Smooth muscle cell (in vitro differentiated cells): ENCODE measurements at regions not wholly inside any gene's neighbourhood (a gene's known extent, or its start where the extent isn't known, plus 50 kb on each side); places are given as distances from the start of the nearest gene placed in this dataset.

Experiments used
- DNase-seq: peaks from one replicate; lab custom pipeline; 2025; ENCODE audit not compliant: unreplicated experiment; lab: John Stamatoyannopoulos, UW
- H2AFZ ChIP-seq: fragments of 200-600 bp; sonication (generic); 2 replicates; pipeline ENCODE4 v1.6.0; 2016; ENCODE audit warnings: antibody characterized with exemption, low read depth, mild to moderate bottlenecking
- H3F3A ChIP-seq: fragments of 200-600 bp; sonication (generic); 2 replicates; pipeline ENCODE4 v1.6.0; 2017; ENCODE audit warnings: antibody characterized with exemption, low read depth
- H3K27ac ChIP-seq: fragments of 200-600 bp; sonication (generic); 2 replicates; pipeline ENCODE4 v1.5.1; 2016; ENCODE audit warnings: low read depth, mild to moderate bottlenecking
- H3K27me3 ChIP-seq: fragments of 200-600 bp; sonication (generic); 2 replicates; pipeline ENCODE4 v1.6.1; 2016; ENCODE audit warnings: low read depth, mild to moderate bottlenecking
- H3K36me3 ChIP-seq: fragments of 200-600 bp; sonication (generic); 2 replicates; pipeline ENCODE4 v1.5.1; 2016; ENCODE audit warnings: low read depth
- H3K4me1 ChIP-seq: fragments of 200-600 bp; sonication (generic); 2 replicates; pipeline ENCODE4 v1.5.1; 2016; ENCODE audit warnings: low read depth
- H3K4me2 ChIP-seq: fragments of 200-600 bp; sonication (generic); 2 replicates; pipeline ENCODE4 v1.6.0; 2016; ENCODE audit warnings: mild to moderate bottlenecking
- H3K4me3 ChIP-seq: fragments of 200-600 bp; sonication (generic); 2 replicates; pipeline ENCODE4 v1.5.1; 2016; ENCODE audit warnings: mild to moderate bottlenecking
- H3K79me2 ChIP-seq: fragments of 200-600 bp; sonication (generic); 2 replicates; pipeline ENCODE4 v1.6.0; 2016; ENCODE audit warnings: low read depth, mild to moderate bottlenecking
- H3K9ac ChIP-seq: fragments of 200-600 bp; sonication (generic); 2 replicates; pipeline ENCODE4 v1.6.0; 2016; ENCODE audit warnings: low read depth
- H3K9me3 ChIP-seq: fragments of 200-600 bp; sonication (generic); replicated peaks from 2 replicates; pipeline ENCODE4 v1.5.1; 2016; ENCODE audit warnings: low read depth
- H4K20me1 ChIP-seq: fragments of 200-600 bp; sonication (generic); 2 replicates; pipeline ENCODE4 v1.6.0; 2016; ENCODE audit warnings: low read depth
- WGBS: methylation state at CpG from one replicate; pipeline ENCODE4 v1.1.7; 2016; ENCODE audit warnings: low lambda C conversion rate; 5-methylcytosine and 5-hydroxymethylcytosine counted together
- TF ChIP-seq, protein P1 (sequence below): fragments of 200-600 bp; sonication (generic); IDR thresholded peaks from 2 replicates; pipeline ENCODE4 v1.5.1; 2017; ENCODE audit warnings: borderline replicate concordance, mild to moderate bottlenecking, antibody characterized with exemption; ENCODE audit not compliant: insufficient read depth, poor library complexity, severe bottlenecking

DNA sequence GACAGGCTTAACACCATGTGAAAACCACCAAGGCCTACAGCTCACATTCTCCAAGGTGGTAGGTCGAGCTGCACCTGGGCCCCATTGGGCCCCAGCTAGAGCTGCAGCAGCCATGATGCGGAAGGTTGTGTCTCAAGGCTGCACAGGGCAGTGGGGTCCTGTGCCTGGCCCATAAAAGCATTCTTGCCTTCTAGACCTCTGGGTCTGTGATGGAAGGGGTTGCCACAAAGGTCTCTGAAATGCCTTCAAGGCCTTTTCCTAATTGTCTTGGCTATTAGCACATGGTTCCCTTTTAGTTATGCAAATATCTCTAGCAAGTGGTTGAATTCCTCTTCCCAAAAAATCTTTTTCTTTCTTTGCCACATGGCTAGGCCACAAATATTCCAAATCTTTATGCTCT is 52.5 kb upstream of the C11orf58 start:
- H3K9me3 ChIP-seq = no peaks in the 10 kb centered on the region
- H3K36me3 ChIP-seq = no peaks in the 10 kb centered on the region
- no peaks in the 10 kb centered on the region for H3K27me3 ChIP-seq
- H3K4me1 ChIP-seq = no peaks in the 10 kb centered on the region
- 98% methylated on average over 2 of the region's 2 CpGs for WGBS
- H3F3A ChIP-seq = no peaks in the 10 kb centered on the region
- no peak overlapping the region for H3K4me2 ChIP-seq
- no peak for DNase-seq
- H4K20me1 ChIP-seq = no peaks in the 10 kb centered on the region
- H2AFZ ChIP-seq = no peak overlapping the region
- TF ChIP-seq, protein P1, sequence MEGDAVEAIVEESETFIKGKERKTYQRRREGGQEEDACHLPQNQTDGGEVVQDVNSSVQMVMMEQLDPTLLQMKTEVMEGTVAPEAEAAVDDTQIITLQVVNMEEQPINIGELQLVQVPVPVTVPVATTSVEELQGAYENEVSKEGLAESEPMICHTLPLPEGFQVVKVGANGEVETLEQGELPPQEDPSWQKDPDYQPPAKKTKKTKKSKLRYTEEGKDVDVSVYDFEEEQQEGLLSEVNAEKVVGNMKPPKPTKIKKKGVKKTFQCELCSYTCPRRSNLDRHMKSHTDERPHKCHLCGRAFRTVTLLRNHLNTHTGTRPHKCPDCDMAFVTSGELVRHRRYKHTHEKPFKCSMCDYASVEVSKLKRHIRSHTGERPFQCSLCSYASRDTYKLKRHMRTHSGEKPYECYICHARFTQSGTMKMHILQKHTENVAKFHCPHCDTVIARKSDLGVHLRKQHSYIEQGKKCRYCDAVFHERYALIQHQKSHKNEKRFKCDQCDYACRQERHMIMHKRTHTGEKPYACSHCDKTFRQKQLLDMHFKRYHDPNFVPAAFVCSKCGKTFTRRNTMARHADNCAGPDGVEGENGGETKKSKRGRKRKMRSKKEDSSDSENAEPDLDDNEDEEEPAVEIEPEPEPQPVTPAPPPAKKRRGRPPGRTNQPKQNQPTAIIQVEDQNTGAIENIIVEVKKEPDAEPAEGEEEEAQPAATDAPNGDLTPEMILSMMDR = no peak
- H3K9ac ChIP-seq = no peak overlapping the region
- H3K4me3 ChIP-seq = no peak overlapping the region
- H3K27ac ChIP-seq = no peak overlapping the region
- H3K79me2 ChIP-seq = no peaks in the 10 kb centered on the region

DNA sequence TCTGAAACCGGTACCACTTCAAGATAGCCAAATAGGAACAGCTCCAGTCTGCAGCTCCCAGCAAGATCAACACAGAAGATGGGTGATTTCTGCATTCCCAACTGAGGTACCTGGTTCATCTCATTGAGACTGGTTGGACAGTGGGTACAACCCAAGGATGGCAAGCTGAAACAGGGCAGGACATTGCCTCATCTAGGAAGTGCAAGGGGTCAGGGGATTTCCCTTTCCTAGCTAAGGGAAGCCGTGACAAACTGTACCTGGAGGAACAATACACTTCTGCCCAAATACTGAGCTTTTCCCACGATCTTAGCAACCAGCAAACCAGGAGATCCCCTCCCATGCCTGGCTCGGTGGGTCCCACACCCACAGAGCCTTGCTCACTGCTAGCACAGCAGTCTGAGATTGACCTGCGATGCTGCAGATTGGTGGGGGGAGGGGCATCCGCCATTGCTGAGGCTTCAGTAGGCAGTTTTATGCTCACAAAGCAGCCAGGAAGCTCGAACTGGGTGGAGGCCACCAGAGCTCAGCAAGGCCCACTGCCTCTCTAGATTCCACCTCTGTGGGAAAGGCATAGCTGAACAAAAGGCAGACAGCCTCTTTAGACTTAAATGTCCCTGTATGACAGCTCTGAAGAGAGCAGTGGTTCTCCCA is 59.9 kb upstream of the C11orf58 start:
- no peak overlapping the region for H3K4me3 ChIP-seq
- no peaks in the 10 kb centered on the region for H3F3A ChIP-seq
- H4K20me1 ChIP-seq = no peaks in the 10 kb centered on the region
- 80% methylated on average over 7 of the region's 7 CpGs for WGBS
- H3K4me1 ChIP-seq = no peaks in the 10 kb centered on the region
- no peaks in the 10 kb centered on the region for H3K36me3 ChIP-seq
- TF ChIP-seq, protein P1 = no peak
- H3K9ac ChIP-seq = no peak overlapping the region
- H3K79me2 ChIP-seq = no peaks in the 10 kb centered on the region
- no peaks in the 10 kb centered on the region for H3K27me3 ChIP-seq
- no peak overlapping the region for H3K27ac ChIP-seq
- no peak for DNase-seq
- H3K4me2 ChIP-seq = no peak overlapping the region
- H2AFZ ChIP-seq = no peak overlapping the region
- peaks cover 6% of the 10 kb centered on the region for H3K9me3 ChIP-seq

DNA sequence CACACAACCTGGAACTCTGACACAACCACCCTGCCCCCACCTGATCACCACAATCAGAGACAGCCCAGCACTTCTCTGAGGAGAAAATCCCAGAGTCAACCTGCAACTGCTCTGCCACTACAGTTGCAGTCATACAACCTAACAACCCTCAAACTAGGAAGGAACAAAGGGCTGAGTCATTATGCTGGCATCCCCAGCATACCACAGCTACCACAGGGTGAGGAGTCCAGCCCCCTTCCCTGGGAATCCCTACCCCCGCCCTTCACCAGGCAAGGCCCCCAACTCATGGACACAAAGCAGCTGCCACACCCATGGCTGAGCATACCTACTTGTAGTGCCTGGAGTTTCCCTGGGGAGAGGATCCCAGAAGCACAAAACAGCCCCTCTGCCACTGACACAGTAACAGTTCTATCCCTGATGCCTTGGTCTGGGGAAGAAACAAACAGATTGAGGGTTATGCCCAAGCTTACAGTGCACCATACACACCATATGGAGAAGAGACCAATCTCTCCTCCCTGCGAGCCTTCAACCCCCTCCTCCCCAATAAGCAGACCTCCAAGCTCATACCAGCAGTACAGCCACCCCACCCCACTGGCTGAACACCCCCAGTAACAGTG is 68.5 kb upstream of the C11orf58 start:
- DNase-seq = no peak
- Histone ChIP-seq H3K4me1 (peaks cover 3% of the 10 kb centered on the region), H2AFZ (no peak overlapping the region), H3K27ac (no peak overlapping the region), H3K36me3 (no peaks in the 10 kb centered on the region), H3K79me2 (no peaks in the 10 kb centered on the region), H3F3A (no peaks in the 10 kb centered on the region), H3K27me3 (no peaks in the 10 kb centered on the region), H3K9ac (no peak overlapping the region), H3K4me3 (no peak overlapping the region), H3K9me3 (no peaks in the 10 kb centered on the region), H4K20me1 (no peaks in the 10 kb centered on the region), H3K4me2 (no peak overlapping the region)
- 75% methylated on average over 2 of the region's 2 CpGs for WGBS
- TF ChIP-seq, protein P1 = no peak
